ENCODE measurements at regions not wholly inside any gene's neighbourhood (a gene's known extent, or its start where the extent isn't known, plus 50 kb on each side); places are given as distances from the start of the nearest gene placed in this dataset.

- TF ChIP-seq, protein P1, sequence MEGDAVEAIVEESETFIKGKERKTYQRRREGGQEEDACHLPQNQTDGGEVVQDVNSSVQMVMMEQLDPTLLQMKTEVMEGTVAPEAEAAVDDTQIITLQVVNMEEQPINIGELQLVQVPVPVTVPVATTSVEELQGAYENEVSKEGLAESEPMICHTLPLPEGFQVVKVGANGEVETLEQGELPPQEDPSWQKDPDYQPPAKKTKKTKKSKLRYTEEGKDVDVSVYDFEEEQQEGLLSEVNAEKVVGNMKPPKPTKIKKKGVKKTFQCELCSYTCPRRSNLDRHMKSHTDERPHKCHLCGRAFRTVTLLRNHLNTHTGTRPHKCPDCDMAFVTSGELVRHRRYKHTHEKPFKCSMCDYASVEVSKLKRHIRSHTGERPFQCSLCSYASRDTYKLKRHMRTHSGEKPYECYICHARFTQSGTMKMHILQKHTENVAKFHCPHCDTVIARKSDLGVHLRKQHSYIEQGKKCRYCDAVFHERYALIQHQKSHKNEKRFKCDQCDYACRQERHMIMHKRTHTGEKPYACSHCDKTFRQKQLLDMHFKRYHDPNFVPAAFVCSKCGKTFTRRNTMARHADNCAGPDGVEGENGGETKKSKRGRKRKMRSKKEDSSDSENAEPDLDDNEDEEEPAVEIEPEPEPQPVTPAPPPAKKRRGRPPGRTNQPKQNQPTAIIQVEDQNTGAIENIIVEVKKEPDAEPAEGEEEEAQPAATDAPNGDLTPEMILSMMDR (IDR thresholded peaks at IDR 0.05), result no peak
- TF ChIP-seq RFX5 (IDR thresholded peaks at IDR 0.05; ENCODE audit: low read length) (no peak), MXI1 (IDR thresholded peaks at IDR 0.05; ENCODE audit: low read depth, low read length) (no peak), ELF1 (IDR thresholded peaks at IDR 0.05) (no peak), SMC3 (IDR thresholded peaks at IDR 0.05; ENCODE audit: low read depth, low read length) (no peak)
Observed at GRCh38 chr13:22047785-22048104, 376.9 kb downstream of the FGF9 start.

Data from SK-N-SH (cell line).